Stimulated activated CD4-positive, alpha-beta T cell treated with anti-CD3 and anti-CD28 coated beads, Interleukin-4, amount 100 ng/mL, for 1 hour (primary cell): ENCODE measurements at regions not wholly inside any gene's neighbourhood (a gene's known extent, or its start where the extent isn't known, plus 50 kb on each side); places are given as distances from the start of the nearest gene placed in this dataset.

ENCODE experiments used
- DNase-seq: peaks from one replicate; pipeline ENCODE4 v3.0.0-alpha.2; 2020

- DNase-seq, result no peak
Measured at GRCh38 chr13:73737214-73737613, 397.0 kb downstream of the KLF12 start.

GRCh38 chr13:73733706-73734105 lies 400.5 kb downstream of the KLF12 start:
- DNase-seq, result no peak

GRCh38 chr13:73732350-73732749 lies 401.9 kb downstream of the KLF12 start:
- no peak for DNase-seq

GRCh38 chr13:73731564-73731963 lies 402.6 kb downstream of the KLF12 start:
- DNase-seq, result no peak

GRCh38 chr13:73730014-73730413 lies 404.2 kb downstream of the KLF12 start:
- no peak for DNase-seq

GRCh38 chr13:73729046-73729445 lies 405.2 kb downstream of the KLF12 start:
- DNase-seq, result no peak

GRCh38 chr13:73722120-73722519 lies 412.1 kb downstream of the KLF12 start:
- no peak for DNase-seq

GRCh38 chr13:73721571-73721970 lies 412.6 kb downstream of the KLF12 start:
- DNase-seq, result no peak

GRCh38 chr13:73720216-73720840 lies 413.9 kb downstream of the KLF12 start:
- DNase-seq, result no peak

GRCh38 chr13:73718246-73718645 lies 416.0 kb downstream of the KLF12 start:
- DNase-seq, result no peak

GRCh38 chr13:73717632-73718031 lies 416.6 kb downstream of the KLF12 start:
- no peak for DNase-seq

- no peak for DNase-seq
Measured at GRCh38 chr13:73715911-73716510, 418.2 kb downstream of the KLF12 start.

- peak; percentile 25 for DNase-seq
Measured at GRCh38 chr13:73715114-73715910, 418.9 kb downstream of the KLF12 start.

- DNase-seq, result peak; percentile 11
Measured at GRCh38 chr13:73714522-73714921, 419.7 kb downstream of the KLF12 start.

GRCh38 chr13:73708393-73708985 lies 425.7 kb downstream of the KLF12 start:
- DNase-seq, result peak; percentile 25

GRCh38 chr13:73704587-73704986 lies 429.6 kb downstream of the KLF12 start:
- DNase-seq, result no peak

- DNase-seq, result no peak
Measured at GRCh38 chr13:73703606-73704005, 430.6 kb downstream of the KLF12 start.

GRCh38 chr13:73702419-73703071 lies 431.7 kb downstream of the KLF12 start:
- DNase-seq, result peak; percentile 15

- DNase-seq, result no peak
Measured at GRCh38 chr13:73701160-73701559, 433.0 kb downstream of the KLF12 start.

GRCh38 chr13:73698859-73699258 lies 435.3 kb downstream of the KLF12 start:
- no peak for DNase-seq

GRCh38 chr13:73697166-73697565 lies 437.0 kb downstream of the KLF12 start:
- no peak for DNase-seq

GRCh38 chr13:73696713-73697112 lies 437.5 kb downstream of the KLF12 start:
- no peak for DNase-seq

GRCh38 chr13:73696271-73696670 lies 437.9 kb downstream of the KLF12 start:
- DNase-seq, result no peak
